LNCAP (cell line): ENCODE measurements at regions not wholly inside any gene's neighbourhood (a gene's known extent, or its start where the extent isn't known, plus 50 kb on each side); places are given as distances from the start of the nearest gene placed in this dataset.
A peak's percentile ranks its signal among the peaks of the same experiment; 100 is the strongest.

Experiments
- CTCF ChIP-seq: fragments of 450-650 bp; IDR thresholded peaks from 2 replicates; pipeline ENCODE4 v1.5.1; 2017; ENCODE audit warnings: mild to moderate bottlenecking

DNA sequence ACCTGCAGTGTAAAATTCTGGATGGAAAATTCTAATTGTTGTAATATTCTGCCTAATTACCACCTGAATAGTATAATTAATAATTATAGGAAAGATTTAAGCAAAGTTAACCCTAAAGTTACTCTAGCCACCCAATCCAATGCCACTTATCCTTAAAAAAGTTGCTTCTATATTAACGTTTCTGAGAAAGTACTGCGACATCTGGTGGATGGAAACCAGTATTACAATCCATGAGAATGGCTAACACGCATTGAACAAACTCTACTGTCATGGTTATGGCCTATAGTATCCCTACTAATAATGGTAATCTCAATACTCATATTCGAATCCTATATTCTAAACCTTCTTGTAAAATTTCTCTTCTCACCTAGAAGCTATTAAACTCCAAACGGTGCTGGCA is 1551.8 kb downstream of the SLITRK1 start:
- peak; percentile 57 for TF ChIP-seq CTCF

GRCh38 chr13:82323101-82323500 is 1559.2 kb downstream of the SLITRK1 start:
- no peak for TF ChIP-seq CTCF

GRCh38 chr13:82305588-82305987 is 1576.7 kb downstream of the SLITRK1 start:
- no peak for TF ChIP-seq CTCF

GRCh38 chr13:82298106-82298505 is 1584.2 kb downstream of the SLITRK1 start:
- no peak for TF ChIP-seq CTCF

DNA sequence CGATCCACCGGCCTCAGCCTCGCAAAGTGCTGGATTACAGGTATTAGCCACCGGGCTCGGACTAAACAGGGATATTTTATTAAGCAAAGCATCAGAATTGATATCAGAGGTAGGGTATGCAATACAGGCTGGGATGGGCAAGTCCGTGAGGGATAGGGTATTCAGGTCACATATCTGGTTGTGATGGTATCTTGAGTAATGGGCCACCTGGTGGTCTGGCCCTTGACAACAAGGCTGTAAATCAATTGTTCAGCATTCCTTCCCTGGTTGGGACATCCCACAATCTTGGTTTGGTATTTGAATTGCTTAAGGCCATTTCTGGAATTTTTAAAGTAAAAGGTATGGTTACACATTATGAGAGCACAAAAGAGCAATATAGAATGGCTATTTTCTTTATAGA is 1588.0 kb downstream of the SLITRK1 start:
- TF ChIP-seq CTCF, result no peak

- no peak for TF ChIP-seq CTCF
Observed at GRCh38 chr13:82292334-82292733, 1589.9 kb downstream of the SLITRK1 start.

DNA sequence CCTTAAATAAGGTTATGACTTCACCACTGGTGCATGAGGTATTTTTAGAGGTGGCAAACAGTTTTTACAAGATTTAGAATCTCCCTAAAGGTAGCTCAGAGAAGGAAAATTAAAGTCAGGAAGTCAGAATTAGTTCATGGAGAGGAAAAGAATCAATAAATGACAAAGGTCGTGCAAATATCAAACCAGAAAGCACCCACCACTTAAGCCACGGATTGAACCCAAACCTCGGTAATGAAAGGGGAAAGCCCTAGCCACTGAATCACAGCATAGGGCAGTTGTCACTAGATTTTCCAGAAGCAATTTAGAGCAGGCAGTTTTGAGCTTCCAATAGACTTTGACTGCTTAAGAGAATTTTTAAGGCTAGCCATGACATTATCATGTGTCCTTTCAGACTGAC is 1590.4 kb downstream of the SLITRK1 start:
- TF ChIP-seq CTCF, result no peak

DNA sequence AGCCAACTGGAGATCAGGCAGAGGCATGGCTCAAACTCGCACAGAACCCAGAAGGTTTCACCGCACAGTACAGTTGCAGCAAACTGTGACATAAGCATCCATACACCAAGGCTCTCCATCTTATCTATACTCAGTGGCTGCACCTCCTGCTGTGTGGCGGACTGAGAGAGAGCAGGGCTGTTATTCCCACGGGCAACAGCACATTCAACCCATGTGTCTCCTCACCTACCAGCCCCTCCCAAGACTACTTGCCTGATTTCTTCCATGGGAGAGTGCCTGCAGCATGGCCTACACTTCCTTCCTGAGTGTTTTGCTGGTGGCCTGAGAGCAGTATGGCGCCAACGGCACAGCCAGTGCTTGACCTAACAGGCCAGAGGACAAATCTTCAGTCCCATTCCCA is 1606.6 kb downstream of the SLITRK1 start:
- TF ChIP-seq CTCF, result no peak
